Smooth muscle cell (in vitro differentiated cells): ENCODE measurements at regions not wholly inside any gene's neighbourhood (a gene's known extent, or its start where the extent isn't known, plus 50 kb on each side); places are given as distances from the start of the nearest gene placed in this dataset.

Source experiments
- DNase-seq: peaks from one replicate; lab custom pipeline; 2025; ENCODE audit not compliant: unreplicated experiment; lab: John Stamatoyannopoulos, UW
- H2AFZ ChIP-seq: fragments of 200-600 bp; sonication (generic); 2 replicates; pipeline ENCODE4 v1.6.0; 2016; ENCODE audit warnings: antibody characterized with exemption, low read depth, mild to moderate bottlenecking
- H3F3A ChIP-seq: fragments of 200-600 bp; sonication (generic); 2 replicates; pipeline ENCODE4 v1.6.0; 2017; ENCODE audit warnings: antibody characterized with exemption, low read depth
- H3K27ac ChIP-seq: fragments of 200-600 bp; sonication (generic); 2 replicates; pipeline ENCODE4 v1.5.1; 2016; ENCODE audit warnings: low read depth, mild to moderate bottlenecking
- H3K27me3 ChIP-seq: fragments of 200-600 bp; sonication (generic); 2 replicates; pipeline ENCODE4 v1.6.1; 2016; ENCODE audit warnings: low read depth, mild to moderate bottlenecking
- H3K36me3 ChIP-seq: fragments of 200-600 bp; sonication (generic); 2 replicates; pipeline ENCODE4 v1.5.1; 2016; ENCODE audit warnings: low read depth
- H3K4me1 ChIP-seq: fragments of 200-600 bp; sonication (generic); 2 replicates; pipeline ENCODE4 v1.5.1; 2016; ENCODE audit warnings: low read depth
- H3K4me2 ChIP-seq: fragments of 200-600 bp; sonication (generic); 2 replicates; pipeline ENCODE4 v1.6.0; 2016; ENCODE audit warnings: mild to moderate bottlenecking
- H3K4me3 ChIP-seq: fragments of 200-600 bp; sonication (generic); 2 replicates; pipeline ENCODE4 v1.5.1; 2016; ENCODE audit warnings: mild to moderate bottlenecking
- H3K79me2 ChIP-seq: fragments of 200-600 bp; sonication (generic); 2 replicates; pipeline ENCODE4 v1.6.0; 2016; ENCODE audit warnings: low read depth, mild to moderate bottlenecking
- H3K9ac ChIP-seq: fragments of 200-600 bp; sonication (generic); 2 replicates; pipeline ENCODE4 v1.6.0; 2016; ENCODE audit warnings: low read depth
- H3K9me3 ChIP-seq: fragments of 200-600 bp; sonication (generic); replicated peaks from 2 replicates; pipeline ENCODE4 v1.5.1; 2016; ENCODE audit warnings: low read depth
- H4K20me1 ChIP-seq: fragments of 200-600 bp; sonication (generic); 2 replicates; pipeline ENCODE4 v1.6.0; 2016; ENCODE audit warnings: low read depth
- WGBS: methylation state at CpG from one replicate; pipeline ENCODE4 v1.1.7; 2016; ENCODE audit warnings: low lambda C conversion rate; 5-methylcytosine and 5-hydroxymethylcytosine counted together
- TF ChIP-seq, protein P1 (sequence below): fragments of 200-600 bp; sonication (generic); IDR thresholded peaks from 2 replicates; pipeline ENCODE4 v1.5.1; 2017; ENCODE audit warnings: borderline replicate concordance, mild to moderate bottlenecking, antibody characterized with exemption; ENCODE audit not compliant: insufficient read depth, poor library complexity, severe bottlenecking

DNA sequence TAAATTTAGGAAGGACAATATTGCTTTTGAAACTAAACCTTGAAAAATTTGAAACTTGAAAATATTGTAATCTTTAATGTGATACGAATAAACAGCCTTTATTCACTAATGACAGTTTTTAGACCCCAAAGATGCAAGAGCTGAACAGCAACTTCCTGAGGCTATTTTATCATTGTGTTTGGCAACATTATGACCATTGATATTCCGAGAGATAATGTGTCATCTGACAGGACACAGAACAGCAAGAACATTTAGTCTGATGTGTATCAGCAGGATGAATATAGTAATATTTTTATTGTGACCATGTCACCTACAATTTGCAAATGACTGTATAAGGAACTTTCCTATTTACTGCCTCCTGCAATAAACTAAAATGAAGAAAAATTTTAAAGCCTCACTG lies 316.0 kb downstream of the ADAM29 start:
- no peak overlapping the region for H3K9ac ChIP-seq
- DNase-seq: no peak
- no peak overlapping the region for H3K27ac ChIP-seq
- WGBS: 82% methylated on average over 2 of the region's 2 CpGs
- no peaks in the 10 kb centered on the region for H3K27me3 ChIP-seq
- no peaks in the 10 kb centered on the region for H3K79me2 ChIP-seq
- no peak overlapping the region for H2AFZ ChIP-seq
- H3K9me3 ChIP-seq: no peaks in the 10 kb centered on the region
- TF ChIP-seq, protein P1, sequence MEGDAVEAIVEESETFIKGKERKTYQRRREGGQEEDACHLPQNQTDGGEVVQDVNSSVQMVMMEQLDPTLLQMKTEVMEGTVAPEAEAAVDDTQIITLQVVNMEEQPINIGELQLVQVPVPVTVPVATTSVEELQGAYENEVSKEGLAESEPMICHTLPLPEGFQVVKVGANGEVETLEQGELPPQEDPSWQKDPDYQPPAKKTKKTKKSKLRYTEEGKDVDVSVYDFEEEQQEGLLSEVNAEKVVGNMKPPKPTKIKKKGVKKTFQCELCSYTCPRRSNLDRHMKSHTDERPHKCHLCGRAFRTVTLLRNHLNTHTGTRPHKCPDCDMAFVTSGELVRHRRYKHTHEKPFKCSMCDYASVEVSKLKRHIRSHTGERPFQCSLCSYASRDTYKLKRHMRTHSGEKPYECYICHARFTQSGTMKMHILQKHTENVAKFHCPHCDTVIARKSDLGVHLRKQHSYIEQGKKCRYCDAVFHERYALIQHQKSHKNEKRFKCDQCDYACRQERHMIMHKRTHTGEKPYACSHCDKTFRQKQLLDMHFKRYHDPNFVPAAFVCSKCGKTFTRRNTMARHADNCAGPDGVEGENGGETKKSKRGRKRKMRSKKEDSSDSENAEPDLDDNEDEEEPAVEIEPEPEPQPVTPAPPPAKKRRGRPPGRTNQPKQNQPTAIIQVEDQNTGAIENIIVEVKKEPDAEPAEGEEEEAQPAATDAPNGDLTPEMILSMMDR: no peak
- no peaks in the 10 kb centered on the region for H3K36me3 ChIP-seq
- no peaks in the 10 kb centered on the region for H4K20me1 ChIP-seq
- no peak overlapping the region for H3K4me3 ChIP-seq
- H3K4me2 ChIP-seq: no peak overlapping the region
- H3F3A ChIP-seq: no peaks in the 10 kb centered on the region
- H3K4me1 ChIP-seq: no peaks in the 10 kb centered on the region

DNA sequence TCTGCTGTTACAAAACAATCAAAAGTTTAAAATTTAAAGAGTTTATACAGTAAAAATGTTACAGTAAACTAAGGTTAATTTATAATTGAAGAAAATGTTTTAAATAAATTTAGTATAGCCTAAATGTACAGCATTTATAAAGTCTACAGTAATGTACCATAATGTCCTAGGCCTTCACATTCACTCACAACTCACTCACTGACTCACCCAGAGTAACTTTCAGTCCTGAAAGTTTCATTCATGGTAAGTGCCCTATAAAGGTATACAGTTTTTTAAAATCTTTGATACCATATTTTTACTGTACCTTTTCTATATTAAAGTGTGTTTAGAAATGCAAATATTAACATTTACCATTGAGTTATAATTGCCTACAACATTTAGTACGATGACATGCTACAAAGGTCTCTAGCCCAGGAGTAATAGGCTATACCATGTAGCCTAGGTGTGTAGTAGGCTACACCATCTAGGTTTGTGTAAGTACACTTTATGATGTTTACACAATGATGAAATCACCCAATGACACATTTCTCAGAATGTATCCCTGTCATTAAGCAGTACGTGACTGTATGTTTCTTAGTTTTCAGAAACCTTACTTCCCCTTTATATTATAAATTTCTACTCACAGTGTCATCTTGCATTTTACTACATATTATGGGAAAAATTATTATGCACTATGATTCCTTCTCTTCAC lies 320.8 kb downstream of the ADAM29 start:
- H4K20me1 ChIP-seq: no peaks in the 10 kb centered on the region
- DNase-seq: no peak
- 89% methylated on average over 2 of the region's 2 CpGs for WGBS

DNA sequence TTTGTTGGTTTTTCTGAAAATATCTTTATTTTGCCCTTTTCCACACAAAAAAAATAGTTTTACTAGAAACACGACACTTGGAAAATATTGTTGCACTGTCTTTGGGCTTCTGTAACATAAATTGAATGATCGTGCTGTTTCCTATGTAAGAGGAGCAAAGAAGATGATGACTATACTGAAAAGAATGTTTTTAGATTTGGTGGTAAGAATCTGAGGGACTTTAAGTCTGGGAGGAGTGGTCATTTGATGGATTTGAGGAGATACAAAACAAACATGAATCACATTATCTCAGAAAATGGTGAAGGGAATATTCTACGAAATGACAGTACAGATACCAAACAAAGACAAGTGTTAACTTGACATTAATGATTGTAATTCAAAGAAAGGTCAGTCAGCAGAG lies 328.8 kb downstream of the ADAM29 start:
- Histone ChIP-seq H4K20me1 (no peaks in the 10 kb centered on the region), H3K4me1 (no peaks in the 10 kb centered on the region), H3K9ac (no peak overlapping the region), H3K36me3 (no peaks in the 10 kb centered on the region), H3K9me3 (no peaks in the 10 kb centered on the region), H3K27ac (no peak overlapping the region), H3K79me2 (no peaks in the 10 kb centered on the region), H3K4me2 (no peak overlapping the region), H3F3A (no peaks in the 10 kb centered on the region), H3K27me3 (no peaks in the 10 kb centered on the region), H2AFZ (no peak overlapping the region), H3K4me3 (no peak overlapping the region)
- 60% methylated on average over 3 of the region's 3 CpGs for WGBS
- TF ChIP-seq, protein P1: no peak
- no peak for DNase-seq

More for the DNA sequence above, 320.8 kb downstream of the ADAM29 start:
- Histone ChIP-seq H3K4me2 (no peak overlapping the region), H3K27ac (no peak overlapping the region), H2AFZ (no peak overlapping the region), H3K36me3 (no peaks in the 10 kb centered on the region), H3K4me1 (no peaks in the 10 kb centered on the region), H3K79me2 (no peaks in the 10 kb centered on the region), H3F3A (no peaks in the 10 kb centered on the region), H3K4me3 (no peak overlapping the region), H3K9ac (no peak overlapping the region), H3K9me3 (no peaks in the 10 kb centered on the region), H3K27me3 (no peaks in the 10 kb centered on the region)
- TF ChIP-seq, protein P1: no peak

DNA sequence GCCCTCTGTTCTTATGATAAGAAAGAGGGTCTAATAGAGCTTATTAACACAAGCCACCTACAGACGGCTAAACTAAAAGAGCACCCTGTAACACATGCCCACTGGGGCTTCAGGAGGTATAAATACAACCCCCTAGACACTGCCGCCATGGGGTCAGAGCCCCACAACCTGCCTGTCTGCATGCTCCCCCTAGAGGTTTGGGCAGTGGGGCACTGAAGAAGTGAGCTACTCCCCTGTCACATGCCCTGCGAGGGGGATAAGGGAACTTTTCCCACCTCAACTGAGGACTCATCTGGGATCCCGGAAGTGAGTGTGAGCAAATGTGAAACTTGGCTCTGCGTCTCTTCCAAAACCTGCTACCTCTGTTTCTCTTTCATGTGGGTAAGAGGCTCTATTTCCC lies 334.5 kb downstream of the ADAM29 start:
- DNase-seq: no peak
- no peak overlapping the region for H3K9ac ChIP-seq

More for the DNA sequence above, 334.5 kb downstream of the ADAM29 start:
- H3K27me3 ChIP-seq: no peaks in the 10 kb centered on the region
- TF ChIP-seq, protein P1: no peak
- no peaks in the 10 kb centered on the region for H3F3A ChIP-seq
- H3K79me2 ChIP-seq: no peaks in the 10 kb centered on the region
- H3K27ac ChIP-seq: no peak overlapping the region
- 94% methylated on average over 5 of the region's 5 CpGs for WGBS
- no peaks in the 10 kb centered on the region for H3K36me3 ChIP-seq
- no peaks in the 10 kb centered on the region for H3K4me1 ChIP-seq
- H4K20me1 ChIP-seq: no peaks in the 10 kb centered on the region
- no peak overlapping the region for H2AFZ ChIP-seq
- no peak overlapping the region for H3K4me3 ChIP-seq
- H3K9me3 ChIP-seq: no peaks in the 10 kb centered on the region
- H3K4me2 ChIP-seq: no peak overlapping the region
